22Rv1 (cell line): ENCODE measurements at regions not wholly inside any gene's neighbourhood (a gene's known extent, or its start where the extent isn't known, plus 50 kb on each side); places are given as distances from the start of the nearest gene placed in this dataset.

Experiments used
- H3K27ac ChIP-seq: fragments of 450-650 bp; 2 replicates; pipeline ENCODE4 v1.5.1; 2017
- ZFX ChIP-seq: fragments of 450-650 bp; IDR thresholded peaks from 2 replicates; pipeline ENCODE4 v1.6.1; 2017; ENCODE audit warnings: antibody characterized with exemption, borderline replicate concordance
- TF ChIP-seq, protein P1 (sequence below): fragments of 450-650 bp; IDR thresholded peaks from 2 replicates; pipeline ENCODE4 v1.5.1; 2017; ENCODE audit warnings: mild to moderate bottlenecking

DNA sequence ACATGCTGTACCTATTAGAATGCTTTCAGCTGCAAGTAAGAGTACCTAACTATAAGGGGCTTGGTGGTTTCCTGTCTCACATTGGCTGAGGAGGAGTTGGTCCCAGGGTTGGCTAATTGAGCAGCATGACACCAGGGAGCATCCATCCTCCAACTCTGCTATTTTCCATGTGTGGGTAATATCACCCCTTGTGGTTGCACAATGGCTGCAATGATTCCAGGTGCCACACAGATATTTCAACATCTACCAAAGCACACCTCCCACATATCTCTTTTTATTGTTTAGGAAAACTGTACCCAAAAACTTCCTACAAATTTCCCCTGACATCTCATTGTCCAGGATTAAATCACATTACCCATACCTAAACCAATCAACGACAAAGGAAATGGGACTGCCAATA, 118.0 kb upstream of the EEA1 start:
- TF ChIP-seq, protein P1, sequence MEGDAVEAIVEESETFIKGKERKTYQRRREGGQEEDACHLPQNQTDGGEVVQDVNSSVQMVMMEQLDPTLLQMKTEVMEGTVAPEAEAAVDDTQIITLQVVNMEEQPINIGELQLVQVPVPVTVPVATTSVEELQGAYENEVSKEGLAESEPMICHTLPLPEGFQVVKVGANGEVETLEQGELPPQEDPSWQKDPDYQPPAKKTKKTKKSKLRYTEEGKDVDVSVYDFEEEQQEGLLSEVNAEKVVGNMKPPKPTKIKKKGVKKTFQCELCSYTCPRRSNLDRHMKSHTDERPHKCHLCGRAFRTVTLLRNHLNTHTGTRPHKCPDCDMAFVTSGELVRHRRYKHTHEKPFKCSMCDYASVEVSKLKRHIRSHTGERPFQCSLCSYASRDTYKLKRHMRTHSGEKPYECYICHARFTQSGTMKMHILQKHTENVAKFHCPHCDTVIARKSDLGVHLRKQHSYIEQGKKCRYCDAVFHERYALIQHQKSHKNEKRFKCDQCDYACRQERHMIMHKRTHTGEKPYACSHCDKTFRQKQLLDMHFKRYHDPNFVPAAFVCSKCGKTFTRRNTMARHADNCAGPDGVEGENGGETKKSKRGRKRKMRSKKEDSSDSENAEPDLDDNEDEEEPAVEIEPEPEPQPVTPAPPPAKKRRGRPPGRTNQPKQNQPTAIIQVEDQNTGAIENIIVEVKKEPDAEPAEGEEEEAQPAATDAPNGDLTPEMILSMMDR: no peak
- no peak for TF ChIP-seq ZFX
- H3K27ac ChIP-seq: no peak overlapping the region

DNA sequence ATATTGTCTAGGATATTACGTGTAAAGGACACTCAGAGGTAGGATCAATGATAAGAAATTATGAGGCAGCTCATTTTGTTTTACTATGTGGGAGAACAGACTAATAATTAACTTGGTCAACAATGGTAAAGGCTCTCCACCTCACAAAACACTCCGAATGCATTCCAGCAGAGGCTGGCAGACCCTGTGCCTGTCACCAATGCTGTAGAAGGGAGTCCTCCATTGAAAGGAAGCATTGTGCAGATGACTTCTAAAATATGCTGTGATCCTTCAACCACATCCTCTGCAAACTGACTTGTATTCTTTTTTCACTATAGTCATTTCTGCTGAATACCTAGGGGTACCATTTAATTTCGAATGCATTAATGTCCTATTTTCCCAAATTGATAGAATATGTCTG, 119.6 kb upstream of the EEA1 start:
- no peak overlapping the region for H3K27ac ChIP-seq
- no peak for TF ChIP-seq ZFX
- TF ChIP-seq, protein P1: no peak

DNA sequence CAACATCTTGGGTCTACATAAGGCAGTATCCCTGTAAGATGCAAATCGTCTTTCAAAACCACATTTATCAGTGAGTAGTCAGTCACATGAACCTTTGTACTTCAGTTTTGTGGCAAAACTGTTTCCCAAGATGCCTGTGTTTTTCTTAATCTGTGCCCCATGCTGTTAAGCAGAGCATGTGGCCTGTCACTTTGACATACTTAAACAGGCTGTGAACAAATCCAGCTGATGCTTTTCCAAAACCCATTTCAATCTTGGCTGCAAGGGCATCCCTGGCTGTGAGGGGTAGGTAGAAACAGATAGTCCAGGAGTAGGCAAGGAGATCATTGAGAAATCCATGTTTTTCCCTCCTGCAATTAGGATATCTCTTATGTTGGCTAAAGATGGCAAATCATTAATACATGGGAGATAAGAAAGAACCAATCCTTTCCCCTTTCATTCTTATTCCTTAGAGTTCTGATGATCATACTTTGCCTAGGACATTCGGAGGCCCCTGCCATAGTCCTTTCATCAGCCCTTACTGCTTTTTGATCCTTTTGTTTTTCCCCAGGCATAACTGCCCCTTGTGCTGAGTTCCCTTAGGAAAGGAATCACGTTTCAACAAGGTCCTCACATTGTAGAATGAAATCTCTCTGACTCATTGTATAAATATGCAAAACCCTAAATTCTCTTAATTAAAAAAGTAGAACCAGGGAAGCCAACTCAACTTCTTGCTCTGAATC, 121.1 kb upstream of the EEA1 start:
- no peak for TF ChIP-seq ZFX
- TF ChIP-seq, protein P1: no peak
- no peak overlapping the region for H3K27ac ChIP-seq

DNA sequence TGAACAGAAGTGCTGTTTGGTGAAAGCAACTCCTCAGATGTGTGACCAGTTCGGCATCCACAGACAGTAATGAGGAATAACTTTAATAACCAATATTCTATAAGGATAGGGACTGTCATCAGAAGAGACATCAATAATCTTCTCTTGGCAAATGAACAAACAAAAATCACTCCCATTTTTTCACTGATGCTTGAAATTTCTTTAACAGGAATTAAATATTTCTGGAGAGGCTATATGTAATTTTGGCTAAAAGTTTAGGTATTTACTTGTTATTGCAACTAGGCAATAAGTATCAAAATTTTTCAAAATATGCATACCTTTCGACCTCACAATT, 121.6 kb upstream of the EEA1 start:
- no peak for TF ChIP-seq ZFX
- TF ChIP-seq, protein P1: no peak
- no peak overlapping the region for H3K27ac ChIP-seq

DNA sequence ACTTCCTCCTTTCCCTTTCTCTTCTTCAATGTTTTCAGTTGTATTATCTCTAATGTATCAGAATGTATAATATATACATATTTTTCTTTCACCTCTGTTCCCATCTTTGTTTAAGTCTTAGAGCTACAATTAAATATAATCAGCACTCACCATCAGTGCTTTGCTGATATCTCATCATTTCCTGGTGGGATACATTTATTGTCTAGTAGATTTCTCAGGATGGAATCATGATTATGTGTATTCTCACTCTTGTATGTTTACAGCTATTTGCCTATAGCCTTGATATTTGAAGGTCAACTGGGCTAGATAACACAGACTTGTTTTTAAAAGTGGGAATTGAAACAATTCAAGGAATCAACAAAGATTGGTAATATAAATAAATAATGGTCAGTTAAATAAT, 124.9 kb upstream of the EEA1 start:
- H3K27ac ChIP-seq: no peak overlapping the region
- no peak for TF ChIP-seq ZFX
- TF ChIP-seq, protein P1: no peak

DNA sequence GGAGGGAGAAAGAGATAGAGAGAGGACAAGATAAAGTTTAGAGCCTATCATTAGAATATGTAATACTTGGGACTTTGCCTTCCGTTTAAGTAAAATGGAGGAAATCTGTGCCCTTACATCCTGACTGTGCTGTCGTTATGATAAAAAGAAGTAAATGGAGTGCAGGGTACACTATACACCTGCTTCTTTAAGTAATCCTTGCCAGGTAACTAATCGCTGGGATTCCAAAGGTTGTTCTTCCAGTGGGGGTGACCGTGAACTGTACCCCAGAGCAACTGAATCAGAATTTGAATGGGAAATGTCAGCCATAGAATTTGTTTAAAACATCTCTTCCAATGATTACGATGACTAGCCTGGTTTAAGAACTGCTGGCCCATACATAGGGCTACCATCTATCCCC, 126.1 kb upstream of the EEA1 start:
- no peak overlapping the region for H3K27ac ChIP-seq
- no peak for TF ChIP-seq ZFX
- TF ChIP-seq, protein P1: no peak

GRCh38 chr12:93056971-93057535, 128.0 kb upstream of the EEA1 start:
- no peak overlapping the region for H3K27ac ChIP-seq
- TF ChIP-seq, protein P1: no peak
- TF ChIP-seq ZFX: no peak
